T-cell (primary cell): ENCODE measurements at regions not wholly inside any gene's neighbourhood (a gene's known extent, or its start where the extent isn't known, plus 50 kb on each side); places are given as distances from the start of the nearest gene placed in this dataset.
"Not testable (repeated sequence)": the region's sequence is repeated elsewhere in the genome, so short reads cannot be mapped to it uniquely, and the experiment has no call there.

Source experiments
- ATAC-seq, 4 experiments: fragments of 200-7000 bp in 3 of 4; fragments of 150-1000 bp in 1 of 4; cut with Tn5 transposase; replicated peaks in 1 of 4; 1 replicate in 3 of 4; 2 replicates in 1 of 4; pipeline ENCODE4 v1.10.0; 2021; ENCODE audit warnings: moderate library complexity in 3 of 4, mild to moderate bottlenecking in 2 of 4, moderate number of reproducible peaks in 1 of 4
- CTCF ChIA-PET, 2 donors: fragments of 300-600 bp; sonication (Branson Sonifier 250); formaldehyde crosslinking; loops; one replicate each; lab custom pipeline; 2022; ENCODE audit warnings: antibody characterized with exemption in 2 of 2; lab: Charles Lee
- POLR2A ChIA-PET, 2 donors: fragments of 300-600 bp; sonication (Branson Sonifier 250); formaldehyde crosslinking; loops; one replicate each; lab custom pipeline; 2022; ENCODE audit warnings: antibody characterized with exemption in 2 of 2; lab: Charles Lee
- DNase-seq, 35 experiments: peaks; one replicate each; pipeline versions ENCODE4 v3.0.0 to v3.0.0-alpha.2; 2013 to 2023
- H3K27ac ChIP-seq: one replicate; pipeline ENCODE4 v1.5.1; 2013; ENCODE audit warnings: low read length
- H3K27me3 ChIP-seq, 2 experiments: replicated peaks in 1 of 2; 1 replicate in 1 of 2; 2 replicates in 1 of 2; pipeline versions ENCODE4 v1.6.1 to v1.7.0; 2013; ENCODE audit warnings: low read length in 1 of 2, mixed read lengths in 1 of 2; ENCODE audit not compliant: control insufficient read depth in 2 of 2, insufficient read depth in 2 of 2; ENCODE audit errors: extremely low read depth in 1 of 2
- H3K36me3 ChIP-seq, 2 donors: 1 replicate in 1 of 2; 2 replicates in 1 of 2; pipeline versions ENCODE4 v1.6.1 to v1.7.0; 2013; ENCODE audit warnings: low read length in 1 of 2; ENCODE audit not compliant: control insufficient read depth in 2 of 2, insufficient read depth in 1 of 2; ENCODE audit errors: extremely low read depth in 1 of 2
- H3K4me1 ChIP-seq, 2 experiments: 1 replicate in 1 of 2; 2 replicates in 1 of 2; pipeline versions ENCODE4 v1.6.1 to v1.7.0; 2013; ENCODE audit warnings: low read length in 2 of 2, mixed read lengths in 1 of 2; ENCODE audit not compliant: insufficient read depth in 2 of 2, control insufficient read depth in 1 of 2; ENCODE audit errors: extremely low read depth in 1 of 2
- H3K4me3 ChIP-seq, 2 donors: 1 replicate in 1 of 2; 2 replicates in 1 of 2; pipeline versions ENCODE4 v1.5.1 to v1.7.0; 2013; ENCODE audit warnings: mild to moderate bottlenecking in 2 of 2, low read length in 1 of 2, moderate library complexity in 1 of 2; ENCODE audit not compliant: control insufficient read depth in 1 of 2; ENCODE audit errors: extremely low read depth in 1 of 2
- H3K9me3 ChIP-seq: 2 replicates; pipeline ENCODE4 v1.7.0; 2013
- H3K27ac Mint-ChIP-seq, 2 donors: one replicate each; pipeline ENCODE4 v1.8.0; 2020 to 2021; ENCODE audit warnings: mild to moderate bottlenecking in 2 of 2, mixed read lengths in 2 of 2
- H3K27me3 Mint-ChIP-seq, 2 donors: one replicate each; pipeline ENCODE4 v1.8.0; 2021 to 2022; ENCODE audit warnings: mixed read lengths in 2 of 2
- H3K36me3 Mint-ChIP-seq: one replicate; pipeline ENCODE4 v1.8.0; 2021; ENCODE audit warnings: mixed read lengths
- H3K4me1 Mint-ChIP-seq, 3 donors: one replicate each; pipeline ENCODE4 v1.8.0; 2020 to 2022; ENCODE audit warnings: mixed read lengths in 3 of 3, mild to moderate bottlenecking in 1 of 3
- H3K4me3 Mint-ChIP-seq, 3 donors: one replicate each; pipeline ENCODE4 v1.8.0; 2020 to 2022; ENCODE audit warnings: mild to moderate bottlenecking in 3 of 3, mixed read lengths in 3 of 3, moderate library complexity in 3 of 3
- H3K9me3 Mint-ChIP-seq, 3 donors: one replicate each; pipeline ENCODE4 v1.8.0; 2020 to 2022; ENCODE audit warnings: mixed read lengths in 3 of 3
- WGBS: methylation state at CpG from one replicate; pipeline ENCODE4 v1.1.5; 2013; ENCODE audit warnings: missing lambda C conversion rate; ENCODE audit not compliant: insufficient coverage; 5-methylcytosine and 5-hydroxymethylcytosine counted together

- DNase-seq, H3K36me3 ChIP-seq, H3K4me3 ChIP-seq, H3K4me1 Mint-ChIP-seq, H3K4me3 Mint-ChIP-seq, H3K9me3 ChIP-seq, POLR2A ChIA-PET, H3K27ac ChIP-seq, H3K36me3 Mint-ChIP-seq, H3K27ac Mint-ChIP-seq, H3K27me3 Mint-ChIP-seq, H3K9me3 Mint-ChIP-seq, H3K4me1 ChIP-seq, H3K27me3 ChIP-seq, ATAC-seq: not testable (repeated sequence)
- CTCF ChIA-PET, result interaction anchor here in 1 of 2 donors (0.7 kb wide), 1 partner anchor 35 kb away, joined by 4 read pairs; no protein-coding TSS in a partner anchor
- no CpG with 5 or more reads among the region's 1 CpG for WGBS
Measured at GRCh38 chr6:74254147-74254546, 558.1 kb downstream of the CD109 start.

- no peak for ATAC-seq
- DNase-seq, result no peak
- Histone ChIP-seq H3K27me3 (no peaks in the 10 kb centered on the region), H3K27ac (no peak overlapping the region), H3K36me3 (no peaks in the 10 kb centered on the region), H3K9me3 (no peaks in the 10 kb centered on the region), H3K4me3 (no peak overlapping the region), H3K4me1 (no peaks in the 10 kb centered on the region)
- H3K27me3 Mint-ChIP-seq, result no peaks in the 10 kb centered on the region
- H3K4me1 Mint-ChIP-seq, result no peaks in the 10 kb centered on the region
- ChIA-PET POLR2A (no interaction called here), CTCF (no interaction called here)
- H3K27ac Mint-ChIP-seq, result no peak overlapping the region
- 67% methylated on average over 1 of the region's 2 CpGs for WGBS
- no peak overlapping the region for H3K4me3 Mint-ChIP-seq
- H3K36me3 Mint-ChIP-seq, result no peaks in the 10 kb centered on the region
- peaks cover 0 to 3% (median 0%) of the 10 kb centered on the region in 3 donors for H3K9me3 Mint-ChIP-seq
Measured at GRCh38 chr6:74253261-74253660, 557.3 kb downstream of the CD109 start.

GRCh38 chr6:74250161-74250818 is 554.3 kb downstream of the CD109 start:
- H3K9me3 ChIP-seq, result no peaks in the 10 kb centered on the region
- Mint-ChIP-seq H3K27ac (no peak overlapping the region), H3K36me3 (no peaks in the 10 kb centered on the region), H3K27me3 (no peaks in the 10 kb centered on the region), H3K4me1 (no peaks in the 10 kb centered on the region), H3K4me3 (no peak overlapping the region), H3K9me3 (peaks cover 0 to 3% (median 0%) of the 10 kb centered on the region in 3 donors)
- H3K4me1 ChIP-seq, result no peaks in the 10 kb centered on the region
- ATAC-seq (no peak), DNase-seq (no peak)
- CTCF ChIA-PET, result no interaction called here
- no peaks in the 10 kb centered on the region for H3K36me3 ChIP-seq
- POLR2A ChIA-PET, result no interaction called here
- no peak overlapping the region for H3K27ac ChIP-seq
- no peak overlapping the region for H3K4me3 ChIP-seq
- H3K27me3 ChIP-seq, result no peaks in the 10 kb centered on the region
- WGBS, result no CpG with 5 or more reads among the region's 2 CpGs

- ATAC-seq (no peak), DNase-seq (no peak)
- no peaks in the 10 kb centered on the region for H3K4me1 ChIP-seq
- H3K9me3 Mint-ChIP-seq, result peaks cover 0 to 4% (median 3%) of the 10 kb centered on the region in 3 donors
- H3K27me3 ChIP-seq, result no peaks in the 10 kb centered on the region
- H3K36me3 ChIP-seq, result no peaks in the 10 kb centered on the region
- ChIA-PET POLR2A (no interaction called here), CTCF (no interaction called here)
- no peaks in the 10 kb centered on the region for H3K4me1 Mint-ChIP-seq
- WGBS, result no CpG with 5 or more reads among the region's 2 CpGs
- no peak overlapping the region for H3K27ac ChIP-seq
- no peaks in the 10 kb centered on the region for H3K9me3 ChIP-seq
- H3K27me3 Mint-ChIP-seq, result no peaks in the 10 kb centered on the region
- no peaks in the 10 kb centered on the region for H3K36me3 Mint-ChIP-seq
- no peak overlapping the region for H3K27ac Mint-ChIP-seq
- H3K4me3 ChIP-seq, result no peak overlapping the region
- H3K4me3 Mint-ChIP-seq, result no peak overlapping the region
Measured at GRCh38 chr6:74249658-74250057, 553.7 kb downstream of the CD109 start.

GRCh38 chr6:74248966-74249365 is 553.0 kb downstream of the CD109 start:
- no peaks in the 10 kb centered on the region for H3K36me3 ChIP-seq
- H3K27me3 ChIP-seq, result no peaks in the 10 kb centered on the region
- no peak overlapping the region for H3K4me3 ChIP-seq
- H3K4me3 Mint-ChIP-seq, result no peak overlapping the region
- no peak overlapping the region for H3K27ac Mint-ChIP-seq
- DNase-seq, result no peak
- no peak for ATAC-seq
- no peaks in the 10 kb centered on the region for H3K9me3 ChIP-seq
- H3K9me3 Mint-ChIP-seq, result peaks cover 0 to 9% (median 3%) of the 10 kb centered on the region in 3 donors
- H3K4me1 ChIP-seq, result no peaks in the 10 kb centered on the region
- no peak overlapping the region for H3K27ac ChIP-seq
- no peaks in the 10 kb centered on the region for H3K36me3 Mint-ChIP-seq
- ChIA-PET POLR2A (no interaction called here), CTCF (no interaction called here)
- H3K27me3 Mint-ChIP-seq, result no peaks in the 10 kb centered on the region
- no peaks in the 10 kb centered on the region for H3K4me1 Mint-ChIP-seq
- no CpG with 5 or more reads among the region's 2 CpGs for WGBS

GRCh38 chr6:74222768-74223333 is 526.8 kb downstream of the CD109 start:
- peaks cover 8 to 16% (median 10%) of the 10 kb centered on the region in 3 donors for H3K9me3 Mint-ChIP-seq
- no peaks in the 10 kb centered on the region for H3K36me3 Mint-ChIP-seq
- H3K27ac Mint-ChIP-seq, result no peak overlapping the region
- H3K4me1 ChIP-seq, result no peaks in the 10 kb centered on the region
- no peak overlapping the region for H3K27ac ChIP-seq
- H3K4me3 Mint-ChIP-seq, result no peak overlapping the region
- H3K36me3 ChIP-seq, result no peaks in the 10 kb centered on the region
- H3K4me3 ChIP-seq, result no peak overlapping the region
- H3K27me3 ChIP-seq, result no peaks in the 10 kb centered on the region
- no peaks in the 10 kb centered on the region for H3K4me1 Mint-ChIP-seq
- DNase-seq (no peak), ATAC-seq (no peak)
- WGBS, result 65% methylated on average over 8 of the region's 12 CpGs
- no peaks in the 10 kb centered on the region for H3K9me3 ChIP-seq
- POLR2A ChIA-PET, result no interaction called here
- no peaks in the 10 kb centered on the region for H3K27me3 Mint-ChIP-seq
- CTCF ChIA-PET, result no interaction called here
